ENCODE measurements at regions not wholly inside any gene's neighbourhood (a gene's known extent, or its start where the extent isn't known, plus 50 kb on each side); places are given as distances from the start of the nearest gene placed in this dataset.

- intact Hi-C loops (cut with micrococcal nuclease) (no loop called here), dilution Hi-C loops (cut with MboI; ENCODE audit: extremely low pct_ligation_motif_present, low sequenced_read_pairs) (no loop called here)
- Histone ChIP-seq H3K4me2 (ENCODE audit: insufficient read depth, low read length) (no peak overlapping the region), H2AFZ (ENCODE audit: low read depth, low read length) (no peak overlapping the region), H3K27me3 (ENCODE audit: control insufficient read depth in 2 of 2, insufficient read depth in 2 of 2, low read length in 2 of 2) (no peaks in the 10 kb centered on the region), H3K9me1 (replicated peaks; ENCODE audit: control insufficient read depth, extremely low read depth, insufficient read depth, low read length) (no peaks in the 10 kb centered on the region), H3K27ac (ENCODE audit: insufficient read depth, low read depth, low read length) (no peak overlapping the region), H3K36me3 (ENCODE audit: control insufficient read depth in 2 of 2, extremely low read depth in 1 of 2, insufficient read depth in 2 of 2, low read length in 2 of 2) (no peaks in the 10 kb centered on the region), H3K4me1 (ENCODE audit: control insufficient read depth, extremely low read depth, insufficient read depth, low read length) (no peaks in the 10 kb centered on the region), H3K9me3 (replicated peaks; ENCODE audit: control insufficient read depth, insufficient read depth, low read length) (no peaks in the 10 kb centered on the region), H3K79me2 (ENCODE audit: control insufficient read depth, insufficient read depth, low read length) (no peaks in the 10 kb centered on the region), H3K9ac (replicated peaks; ENCODE audit: extremely low read depth, insufficient read depth, low read length) (no peak overlapping the region), H4K20me1 (replicated peaks; ENCODE audit: control insufficient read depth, extremely low read depth, insufficient read depth, low read length) (no peaks in the 10 kb centered on the region), H3K4me3 (replicated peaks in 1 of 3; ENCODE audit: insufficient read depth in 1 of 3, low read depth in 1 of 3, low read length in 3 of 3) (no peak overlapping the region)
- DNase-seq (ENCODE audit: low read depth, low spot score), result no peak
- no peak for FAIRE-seq
- BruUV-seq (replicated peaks), result no TSS peak
- ChIA-PET CTCF (interaction anchor here (1.0 to 4.5 kb wide), 3 partner anchors 136 to 969 kb away, joined by 3 to 19 read pairs (median 6); no protein-coding TSS in a partner anchor), POLR2A (no interaction called here)
- no peak for TF ChIP-seq POLR2AphosphoS5 (IDR thresholded peaks at IDR 0.05; ENCODE audit: insufficient read depth, low read depth, low read length)
- TF ChIP-seq POLR2A (IDR thresholded peaks at IDR 0.05; ENCODE audit: low read depth, low read length), result no peak
These were observed 167.7 kb upstream of the NPVF start for GRCh38 chr7:25395976-25396375.

- no peak for FAIRE-seq
- Histone ChIP-seq H3K27me3 (ENCODE audit: control insufficient read depth in 2 of 2, insufficient read depth in 2 of 2, low read length in 2 of 2) (no peaks in the 10 kb centered on the region), H3K36me3 (ENCODE audit: control insufficient read depth in 2 of 2, extremely low read depth in 1 of 2, insufficient read depth in 2 of 2, low read length in 2 of 2) (no peaks in the 10 kb centered on the region), H3K9me1 (replicated peaks; ENCODE audit: control insufficient read depth, extremely low read depth, insufficient read depth, low read length) (no peaks in the 10 kb centered on the region), H2AFZ (ENCODE audit: low read depth, low read length) (no peak overlapping the region), H3K27ac (ENCODE audit: insufficient read depth, low read depth, low read length) (no peak overlapping the region), H3K79me2 (ENCODE audit: control insufficient read depth, insufficient read depth, low read length) (no peaks in the 10 kb centered on the region), H4K20me1 (replicated peaks; ENCODE audit: control insufficient read depth, extremely low read depth, insufficient read depth, low read length) (no peaks in the 10 kb centered on the region), H3K4me2 (ENCODE audit: insufficient read depth, low read length) (no peak overlapping the region), H3K4me3 (replicated peaks in 1 of 3; ENCODE audit: insufficient read depth in 1 of 3, low read depth in 1 of 3, low read length in 3 of 3) (no peak overlapping the region), H3K4me1 (ENCODE audit: control insufficient read depth, extremely low read depth, insufficient read depth, low read length) (no peaks in the 10 kb centered on the region), H3K9ac (replicated peaks; ENCODE audit: extremely low read depth, insufficient read depth, low read length) (no peak overlapping the region), H3K9me3 (replicated peaks; ENCODE audit: control insufficient read depth, insufficient read depth, low read length) (no peaks in the 10 kb centered on the region)
- POLR2A ChIA-PET, result no interaction called here
- no TSS peak for BruUV-seq (replicated peaks)
- CTCF ChIA-PET, result interaction anchor here (1.4 to 4.5 kb wide), 2 partner anchors 137 to 169 kb away, joined by 6 to 19 read pairs; no protein-coding TSS in a partner anchor
- DNase-seq (ENCODE audit: low read depth, low spot score), result no peak
- TF ChIP-seq GATA2 (IDR thresholded peaks at IDR 0.05; ENCODE audit: insufficient read depth, insufficient read length, low read depth, low read length), result no peak
- no peak for TF ChIP-seq POLR2A (IDR thresholded peaks at IDR 0.05; ENCODE audit: low read depth, low read length)
- TF ChIP-seq FOS (IDR thresholded peaks at IDR 0.05; ENCODE audit: borderline replicate concordance, insufficient read depth, low read length), result no peak
- TF ChIP-seq EZH2 (IDR thresholded peaks at IDR 0.05; ENCODE audit: borderline replicate concordance, low read depth, low read length, severe bottlenecking), result no peak
- TF ChIP-seq MYC (IDR thresholded peaks at IDR 0.05; ENCODE audit: low read depth, low read length), result no peak
- TF ChIP-seq MAX (IDR thresholded peaks at IDR 0.05; ENCODE audit: insufficient read depth, insufficient read length), result no peak
- intact Hi-C loops (cut with micrococcal nuclease) (no loop called here), dilution Hi-C loops (cut with MboI; ENCODE audit: extremely low pct_ligation_motif_present, low sequenced_read_pairs) (no loop called here)
These were observed 168.4 kb upstream of the NPVF start for GRCh38 chr7:25396668-25397067.
